ENCODE measurements at regions not wholly inside any gene's neighbourhood (a gene's known extent, or its start where the extent isn't known, plus 50 kb on each side); places are given as distances from the start of the nearest gene placed in this dataset.

DNA sequence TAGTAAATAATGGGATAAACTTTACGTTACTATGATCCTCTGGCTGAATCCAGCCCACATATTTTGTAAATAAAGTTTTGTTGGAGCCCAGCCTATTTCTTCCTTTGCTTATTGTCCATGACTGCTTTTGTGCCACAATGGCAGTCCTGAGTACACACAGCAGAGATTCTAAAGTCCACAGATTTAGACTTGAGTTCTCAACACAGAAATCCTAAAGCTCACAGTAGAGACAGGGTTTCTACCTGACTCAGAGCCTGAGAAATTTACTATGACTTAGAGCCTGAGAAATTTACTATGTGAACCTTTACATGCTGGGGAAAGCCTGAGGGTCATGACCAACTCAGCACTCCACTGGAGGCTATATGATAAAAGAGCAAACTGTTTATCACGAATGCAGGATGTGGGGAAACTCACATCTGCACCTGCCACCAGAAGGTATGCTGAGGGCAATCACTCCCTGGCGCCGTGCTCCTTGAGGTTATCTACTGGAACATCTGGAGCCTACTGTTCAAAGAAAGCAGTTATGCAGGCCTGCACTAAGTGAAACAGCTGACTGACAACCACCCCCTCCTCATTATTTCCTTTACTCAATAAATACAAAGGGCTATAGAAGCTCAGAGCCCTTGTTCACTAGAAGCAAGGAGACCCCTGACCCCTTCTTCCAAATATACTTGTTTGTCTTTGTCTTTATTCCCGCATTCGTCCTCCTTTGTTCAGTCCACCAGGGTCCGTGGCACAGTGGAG is 52.6 kb upstream of the BICD1 start:
- Mint-ChIP-seq H3K4me3 (ENCODE audit: unreplicated experiment) (no peak overlapping the region), H3K9me3 (ENCODE audit: unreplicated experiment) (no peaks in the 10 kb centered on the region), H3K4me1 (ENCODE audit: unreplicated experiment) (peaks cover 3% of the 10 kb centered on the region), H3K27ac (ENCODE audit: unreplicated experiment) (no peak overlapping the region), H3K27me3 (ENCODE audit: unreplicated experiment) (peaks cover under 1% of the 10 kb centered on the region), H3K36me3 (ENCODE audit: low read depth, unreplicated experiment) (peaks cover 4% of the 10 kb centered on the region)
- TF ChIP-seq CTCF (IDR thresholded peaks at IDR 0.05; ENCODE audit: unreplicated experiment) = no peak
- DNase-seq (ENCODE audit: low spot score) = no peak

Data from endothelial cell (in vitro differentiated cells).